ENCODE measurements at regions not wholly inside any gene's neighbourhood (a gene's known extent, or its start where the extent isn't known, plus 50 kb on each side); places are given as distances from the start of the nearest gene placed in this dataset.

DNA sequence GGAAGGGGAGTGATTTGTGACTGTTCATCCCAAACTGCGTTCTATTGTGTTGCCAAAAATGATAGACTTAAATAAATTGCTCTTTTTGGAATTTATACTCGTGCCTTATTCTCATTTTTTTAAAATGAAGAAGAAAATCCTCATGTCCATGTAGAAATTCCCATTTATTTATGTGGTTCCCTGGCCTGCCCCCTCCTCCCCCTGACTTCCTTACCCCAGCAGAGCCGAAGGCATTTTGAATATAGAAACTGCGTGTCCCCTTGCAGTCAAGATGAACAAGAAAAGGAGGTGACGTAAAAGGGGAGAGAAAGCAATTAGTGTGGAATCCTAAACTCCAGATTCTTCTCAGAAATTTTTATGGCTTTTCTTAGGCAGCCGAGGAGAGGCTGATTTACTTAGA lies 126.1 kb downstream of the FAM204A start:
- H3K9me3 ChIP-seq (ENCODE audit: control insufficient read depth in 1 of 2, low read length in 2 of 2): no peaks in the 10 kb centered on the region
- H3K36me3 ChIP-seq (ENCODE audit: control insufficient read depth in 1 of 2, insufficient read depth in 2 of 2, low read length in 2 of 2): no peaks in the 10 kb centered on the region
- H3K27me3 ChIP-seq (ENCODE audit: low read depth, low read length): no peaks in the 10 kb centered on the region
- no peak overlapping the region for H3K4me3 ChIP-seq (ENCODE audit: low read depth in 1 of 2, low read length in 2 of 2)
- no peaks in the 10 kb centered on the region for H3K4me1 ChIP-seq (ENCODE audit: control insufficient read depth in 1 of 2, insufficient read depth in 2 of 2, low read length in 2 of 2)
- no peak overlapping the region for H3K27ac ChIP-seq (ENCODE audit: low read length)

DNA sequence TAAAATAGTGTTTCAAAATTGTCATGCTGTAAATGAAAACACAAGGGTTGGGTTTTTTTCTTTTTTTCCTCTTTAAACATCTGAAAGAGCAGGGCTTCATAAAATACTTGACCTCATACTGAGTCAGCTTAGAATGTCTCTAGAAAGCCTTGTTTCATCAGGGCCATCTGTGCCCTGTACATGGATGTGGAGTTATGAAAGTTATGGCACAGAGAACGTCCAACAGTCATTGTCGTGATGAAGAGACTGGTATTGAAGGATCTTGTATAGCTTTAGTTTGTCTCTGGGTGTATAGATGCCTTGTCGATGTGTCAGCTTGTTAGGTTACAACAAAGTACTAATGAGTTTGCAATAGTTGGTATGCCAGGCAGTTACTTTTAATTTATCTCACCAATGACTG lies 127.3 kb downstream of the FAM204A start:
- no peaks in the 10 kb centered on the region for H3K36me3 ChIP-seq (ENCODE audit: control insufficient read depth in 1 of 2, insufficient read depth in 2 of 2, low read length in 2 of 2)
- H3K27me3 ChIP-seq (ENCODE audit: low read depth, low read length): no peaks in the 10 kb centered on the region
- H3K27ac ChIP-seq (ENCODE audit: low read length): no peak overlapping the region
- no peaks in the 10 kb centered on the region for H3K9me3 ChIP-seq (ENCODE audit: control insufficient read depth in 1 of 2, low read length in 2 of 2)
- no peaks in the 10 kb centered on the region for H3K4me1 ChIP-seq (ENCODE audit: control insufficient read depth in 1 of 2, insufficient read depth in 2 of 2, low read length in 2 of 2)
- H3K4me3 ChIP-seq (ENCODE audit: low read depth in 1 of 2, low read length in 2 of 2): no peak overlapping the region

DNA sequence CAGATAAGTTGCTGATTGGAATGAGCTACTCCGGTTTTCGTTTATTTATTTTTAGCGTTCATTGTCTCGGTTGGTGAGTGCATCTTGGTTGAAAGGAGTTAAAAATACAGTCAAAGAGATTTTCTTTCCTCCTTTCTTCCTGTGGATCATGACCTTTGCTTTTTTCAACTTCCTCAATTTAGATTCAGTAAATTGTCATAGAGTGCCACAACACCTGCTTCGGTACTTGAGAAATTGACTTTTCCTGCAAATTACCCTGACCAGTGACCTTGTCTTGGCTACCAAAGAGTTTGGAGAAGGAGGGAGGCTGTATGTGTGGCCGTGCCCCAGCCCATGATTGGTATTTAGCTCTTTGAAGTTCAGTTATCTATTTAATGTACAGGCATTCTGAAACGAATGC lies 128.7 kb downstream of the FAM204A start:
- H3K4me3 ChIP-seq (ENCODE audit: low read depth in 1 of 2, low read length in 2 of 2): no peak overlapping the region
- H3K4me1 ChIP-seq (ENCODE audit: control insufficient read depth in 1 of 2, insufficient read depth in 2 of 2, low read length in 2 of 2): no peaks in the 10 kb centered on the region
- no peak overlapping the region for H3K27ac ChIP-seq (ENCODE audit: low read length)
- no peaks in the 10 kb centered on the region for H3K27me3 ChIP-seq (ENCODE audit: low read depth, low read length)
- H3K9me3 ChIP-seq (ENCODE audit: control insufficient read depth in 1 of 2, low read length in 2 of 2): no peaks in the 10 kb centered on the region
- no peaks in the 10 kb centered on the region for H3K36me3 ChIP-seq (ENCODE audit: control insufficient read depth in 1 of 2, insufficient read depth in 2 of 2, low read length in 2 of 2)

DNA sequence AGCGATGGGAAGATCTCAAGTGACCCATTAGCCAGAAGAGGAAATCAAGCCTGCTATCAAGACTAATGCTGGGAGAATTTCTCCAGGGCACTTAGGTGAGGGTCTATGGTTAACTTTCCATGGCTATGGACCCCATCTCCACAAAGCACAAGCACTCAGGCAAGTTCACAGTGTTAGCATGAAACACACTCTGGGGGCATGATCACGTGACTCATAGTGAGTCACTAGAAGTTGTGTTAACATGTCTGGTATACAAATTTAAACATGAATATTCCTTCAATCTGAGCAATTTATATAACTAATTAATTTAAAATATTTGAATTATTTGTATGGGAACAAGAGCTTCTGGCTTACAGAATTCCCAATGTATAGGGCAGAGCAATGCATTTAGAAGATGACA lies 131.8 kb downstream of the FAM204A start:
- no peaks in the 10 kb centered on the region for H3K9me3 ChIP-seq (ENCODE audit: control insufficient read depth in 1 of 2, low read length in 2 of 2)
- H3K36me3 ChIP-seq (ENCODE audit: control insufficient read depth in 1 of 2, insufficient read depth in 2 of 2, low read length in 2 of 2): no peaks in the 10 kb centered on the region
- H3K4me3 ChIP-seq (ENCODE audit: low read depth in 1 of 2, low read length in 2 of 2): no peak overlapping the region
- H3K27me3 ChIP-seq (ENCODE audit: low read depth, low read length): no peaks in the 10 kb centered on the region
- H3K27ac ChIP-seq (ENCODE audit: low read length): no peak overlapping the region
- H3K4me1 ChIP-seq (ENCODE audit: control insufficient read depth in 1 of 2, insufficient read depth in 2 of 2, low read length in 2 of 2): no peaks in the 10 kb centered on the region

DNA sequence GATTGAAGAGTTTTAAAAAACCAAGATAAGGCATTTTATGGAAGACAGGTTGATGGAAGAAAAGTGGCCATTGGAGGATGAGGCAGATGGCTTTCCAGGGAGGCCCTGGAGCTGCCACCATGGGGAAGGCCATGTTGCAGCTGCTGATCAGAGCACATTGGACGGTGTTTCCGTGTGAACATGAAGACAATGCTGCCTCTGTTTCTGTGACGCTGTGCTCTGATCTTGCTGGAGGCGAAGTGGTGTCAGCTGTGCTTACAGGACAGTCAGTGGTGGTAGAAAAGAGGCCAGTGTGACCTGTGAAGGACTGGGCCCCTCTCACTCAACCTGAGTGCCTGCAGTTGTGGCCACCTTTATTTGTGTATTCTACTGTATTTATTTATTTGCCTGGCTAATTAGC lies 132.9 kb downstream of the FAM204A start:
- no peaks in the 10 kb centered on the region for H3K36me3 ChIP-seq (ENCODE audit: control insufficient read depth in 1 of 2, insufficient read depth in 2 of 2, low read length in 2 of 2)
- no peaks in the 10 kb centered on the region for H3K4me1 ChIP-seq (ENCODE audit: control insufficient read depth in 1 of 2, insufficient read depth in 2 of 2, low read length in 2 of 2)
- H3K27me3 ChIP-seq (ENCODE audit: low read depth, low read length): no peaks in the 10 kb centered on the region
- H3K4me3 ChIP-seq (ENCODE audit: low read depth in 1 of 2, low read length in 2 of 2): no peak overlapping the region
- no peak overlapping the region for H3K27ac ChIP-seq (ENCODE audit: low read length)
- no peaks in the 10 kb centered on the region for H3K9me3 ChIP-seq (ENCODE audit: control insufficient read depth in 1 of 2, low read length in 2 of 2)

DNA sequence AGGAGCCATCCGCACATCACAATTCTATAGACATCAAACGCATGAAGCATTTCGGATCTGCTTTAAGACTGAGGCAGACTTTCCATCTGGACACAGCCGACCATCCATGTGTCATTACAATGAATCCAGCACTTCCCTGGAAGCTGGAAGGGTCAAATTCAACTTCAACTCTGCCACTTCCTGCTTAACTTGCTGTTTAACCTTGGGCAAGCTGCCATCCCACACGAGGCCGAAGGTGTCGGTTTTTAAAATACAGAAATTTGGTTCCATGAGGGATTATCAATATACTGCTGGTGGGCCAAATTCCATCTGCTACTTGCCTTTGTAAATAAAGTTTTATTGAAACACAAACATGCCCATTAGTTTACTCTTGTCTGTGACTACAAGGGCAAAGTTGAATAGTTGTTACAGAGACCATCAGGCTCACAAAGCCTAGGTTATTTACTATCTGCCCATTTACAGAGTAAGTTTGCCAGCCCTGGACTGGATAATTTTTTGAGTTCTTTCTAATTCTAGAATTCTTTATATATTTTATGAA lies 134.6 kb downstream of the FAM204A start:
- Histone ChIP-seq H3K9me3 (ENCODE audit: control insufficient read depth in 1 of 2, low read length in 2 of 2) (no peaks in the 10 kb centered on the region), H3K36me3 (ENCODE audit: control insufficient read depth in 1 of 2, insufficient read depth in 2 of 2, low read length in 2 of 2) (no peaks in the 10 kb centered on the region), H3K27me3 (ENCODE audit: low read depth, low read length) (no peaks in the 10 kb centered on the region), H3K4me3 (ENCODE audit: low read depth in 1 of 2, low read length in 2 of 2) (no peak overlapping the region), H3K4me1 (ENCODE audit: control insufficient read depth in 1 of 2, insufficient read depth in 2 of 2, low read length in 2 of 2) (no peaks in the 10 kb centered on the region), H3K27ac (ENCODE audit: low read length) (no peak overlapping the region)

DNA sequence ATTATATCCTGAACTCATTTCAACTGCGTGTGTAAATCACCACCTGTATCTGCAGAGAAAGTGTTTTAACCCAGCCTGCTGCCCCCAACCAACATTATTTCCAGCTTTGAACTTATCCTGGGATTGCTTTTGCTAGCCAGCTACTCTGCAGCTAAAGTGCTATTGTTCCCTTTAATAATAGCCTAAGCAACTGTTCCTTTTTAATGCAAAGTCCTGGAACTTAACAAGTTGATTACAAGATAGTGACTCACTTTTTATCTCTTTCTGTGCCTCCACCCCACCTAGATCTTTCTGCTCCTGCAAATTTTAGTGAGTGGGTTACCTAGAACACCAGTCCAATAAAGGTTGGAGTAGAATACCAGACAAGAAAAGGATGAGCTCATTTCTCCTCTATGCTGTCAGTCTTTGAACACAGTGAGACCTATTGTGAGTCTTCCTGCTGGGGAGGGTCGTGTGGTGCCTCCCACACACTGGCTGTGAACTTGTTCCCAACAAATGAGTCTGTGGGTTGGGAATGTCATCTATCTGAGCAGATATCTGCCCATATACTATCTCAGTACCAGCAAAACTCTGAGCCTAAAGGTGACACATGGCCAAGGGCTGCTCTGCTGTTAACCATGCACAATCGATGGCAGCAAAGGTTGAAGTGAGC lies 137.7 kb downstream of the FAM204A start:
- H3K4me3 ChIP-seq (ENCODE audit: low read depth in 1 of 2, low read length in 2 of 2): no peak overlapping the region
- no peaks in the 10 kb centered on the region for H3K27me3 ChIP-seq (ENCODE audit: low read depth, low read length)
- no peaks in the 10 kb centered on the region for H3K9me3 ChIP-seq (ENCODE audit: control insufficient read depth in 1 of 2, low read length in 2 of 2)
- H3K4me1 ChIP-seq (ENCODE audit: control insufficient read depth in 1 of 2, insufficient read depth in 2 of 2, low read length in 2 of 2): no peaks in the 10 kb centered on the region
- no peaks in the 10 kb centered on the region for H3K36me3 ChIP-seq (ENCODE audit: control insufficient read depth in 1 of 2, insufficient read depth in 2 of 2, low read length in 2 of 2)
- no peak overlapping the region for H3K27ac ChIP-seq (ENCODE audit: low read length)

DNA sequence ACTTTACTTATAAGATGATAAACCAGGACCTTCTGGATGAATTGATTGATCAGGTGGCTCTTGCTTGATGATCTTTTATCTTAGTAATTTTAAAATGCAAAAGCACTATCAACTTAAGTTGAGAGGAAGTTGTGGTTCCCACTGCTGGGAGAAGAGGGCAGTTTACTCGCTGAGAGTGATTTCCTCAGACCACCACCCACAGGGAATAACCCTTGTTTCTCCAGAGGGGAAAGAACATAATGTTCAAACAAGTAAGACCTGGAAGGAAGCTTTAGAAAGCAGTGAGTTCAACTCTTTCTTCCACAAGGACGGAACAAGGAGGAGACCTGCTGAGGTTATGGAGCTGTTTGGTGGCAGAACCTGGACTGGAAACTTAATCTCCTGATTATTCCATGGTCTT lies 138.7 kb downstream of the FAM204A start:
- Histone ChIP-seq H3K4me3 (ENCODE audit: low read depth in 1 of 2, low read length in 2 of 2) (no peak overlapping the region), H3K9me3 (ENCODE audit: control insufficient read depth in 1 of 2, low read length in 2 of 2) (no peaks in the 10 kb centered on the region), H3K4me1 (ENCODE audit: control insufficient read depth in 1 of 2, insufficient read depth in 2 of 2, low read length in 2 of 2) (no peaks in the 10 kb centered on the region), H3K27ac (ENCODE audit: low read length) (no peak overlapping the region), H3K27me3 (ENCODE audit: low read depth, low read length) (no peaks in the 10 kb centered on the region), H3K36me3 (ENCODE audit: control insufficient read depth in 1 of 2, insufficient read depth in 2 of 2, low read length in 2 of 2) (no peaks in the 10 kb centered on the region)

DNA sequence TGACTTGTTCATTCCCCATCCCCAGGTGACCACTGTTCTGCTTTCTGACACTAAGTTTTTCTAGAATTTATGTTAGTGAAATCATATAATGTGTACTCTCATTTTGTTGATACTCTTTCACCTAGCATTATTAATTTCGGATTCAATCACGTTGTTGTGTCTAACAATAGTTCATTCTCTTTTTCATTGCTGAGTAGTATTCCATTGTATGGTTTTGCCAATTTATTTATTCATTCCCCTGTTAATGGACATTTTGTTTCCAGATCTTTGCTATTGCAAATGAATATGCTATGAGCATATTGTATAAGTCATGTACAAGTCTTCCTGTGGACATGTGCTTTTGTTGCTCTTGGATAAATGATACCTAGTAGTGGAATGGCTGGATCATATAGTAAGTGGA lies 146.4 kb downstream of the FAM204A start:
- no peaks in the 10 kb centered on the region for H3K27me3 ChIP-seq (ENCODE audit: low read depth, low read length)
- H3K36me3 ChIP-seq (ENCODE audit: control insufficient read depth in 1 of 2, insufficient read depth in 2 of 2, low read length in 2 of 2): no peaks in the 10 kb centered on the region
- no peak overlapping the region for H3K27ac ChIP-seq (ENCODE audit: low read length)
- no peaks in the 10 kb centered on the region for H3K9me3 ChIP-seq (ENCODE audit: control insufficient read depth in 1 of 2, low read length in 2 of 2)
- H3K4me3 ChIP-seq (ENCODE audit: low read depth in 1 of 2, low read length in 2 of 2): no peak overlapping the region
- H3K4me1 ChIP-seq (ENCODE audit: control insufficient read depth in 1 of 2, insufficient read depth in 2 of 2, low read length in 2 of 2): no peaks in the 10 kb centered on the region

DNA sequence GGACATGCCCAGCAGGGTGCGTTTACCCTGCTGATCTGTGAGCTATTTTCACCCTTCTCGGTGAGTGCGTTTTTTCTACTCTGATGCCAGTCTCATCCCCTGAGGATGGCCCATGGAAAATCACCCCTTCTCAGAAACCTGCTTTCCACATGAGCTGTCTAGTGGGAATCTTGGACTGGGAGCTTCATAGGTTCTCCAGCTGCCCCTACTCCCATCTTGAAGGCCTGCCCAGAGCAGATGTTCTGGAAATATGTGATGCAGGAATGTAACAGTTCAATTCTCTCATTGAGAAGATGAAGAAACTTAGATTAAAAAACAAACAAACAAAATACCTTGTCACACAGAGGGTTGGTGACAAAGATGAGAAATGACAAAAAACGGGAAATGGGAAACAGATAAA lies 146.9 kb upstream of the RAB11FIP2 start:
- Histone ChIP-seq H3K4me1 (ENCODE audit: control insufficient read depth in 1 of 2, insufficient read depth in 2 of 2, low read length in 2 of 2) (no peaks in the 10 kb centered on the region), H3K4me3 (ENCODE audit: low read depth in 1 of 2, low read length in 2 of 2) (no peak overlapping the region), H3K27me3 (ENCODE audit: low read depth, low read length) (no peaks in the 10 kb centered on the region), H3K36me3 (ENCODE audit: control insufficient read depth in 1 of 2, insufficient read depth in 2 of 2, low read length in 2 of 2) (no peaks in the 10 kb centered on the region), H3K9me3 (ENCODE audit: control insufficient read depth in 1 of 2, low read length in 2 of 2) (no peaks in the 10 kb centered on the region), H3K27ac (ENCODE audit: low read length) (no peak overlapping the region)

DNA sequence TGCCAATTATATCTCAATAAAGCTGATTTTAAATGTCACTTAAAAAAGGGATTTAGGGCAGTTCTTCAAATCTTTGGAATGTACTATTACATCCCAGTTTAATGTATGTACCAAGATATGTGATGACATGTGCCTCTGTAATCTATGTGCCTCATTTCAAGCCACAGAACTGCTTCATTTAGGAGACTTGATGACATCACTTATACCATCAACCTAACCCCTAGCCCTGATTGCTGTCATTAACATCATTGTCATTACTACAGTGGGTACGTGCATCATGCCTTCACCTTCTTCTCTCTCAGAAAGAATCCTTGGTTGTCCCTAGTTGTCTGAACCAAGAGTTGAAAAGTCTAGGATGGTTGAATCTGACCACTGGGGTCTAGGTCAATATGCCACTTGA lies 134.3 kb upstream of the RAB11FIP2 start:
- peaks cover 0 to 6% of the 10 kb centered on the region in 2 donors for H3K9me3 ChIP-seq (ENCODE audit: control insufficient read depth in 1 of 2, low read length in 2 of 2)
- no peak overlapping the region for H3K27ac ChIP-seq (ENCODE audit: low read length)
- H3K36me3 ChIP-seq (ENCODE audit: control insufficient read depth in 1 of 2, insufficient read depth in 2 of 2, low read length in 2 of 2): no peaks in the 10 kb centered on the region
- no peaks in the 10 kb centered on the region for H3K27me3 ChIP-seq (ENCODE audit: low read depth, low read length)
- no peak overlapping the region for H3K4me3 ChIP-seq (ENCODE audit: low read depth in 1 of 2, low read length in 2 of 2)
- no peaks in the 10 kb centered on the region for H3K4me1 ChIP-seq (ENCODE audit: control insufficient read depth in 1 of 2, insufficient read depth in 2 of 2, low read length in 2 of 2)

DNA sequence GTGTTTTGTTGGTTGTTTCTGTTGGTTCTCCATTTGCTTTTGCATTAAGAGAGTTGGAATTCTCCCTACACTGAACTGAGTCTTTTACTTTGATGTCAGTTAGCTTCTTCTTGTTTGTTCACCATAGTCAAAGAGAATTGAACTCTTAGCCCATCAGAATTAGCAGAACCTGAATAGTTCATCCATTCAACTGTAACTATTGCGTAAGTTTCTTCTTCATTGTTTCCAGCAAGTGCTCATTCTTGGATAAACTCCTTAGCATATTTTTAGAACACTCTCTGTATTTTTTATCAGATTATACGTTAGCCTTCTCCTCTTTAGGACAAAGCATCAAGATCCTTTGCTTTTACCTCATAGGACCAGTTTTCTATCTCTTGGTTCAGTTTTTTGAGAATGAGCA lies 128.4 kb upstream of the RAB11FIP2 start:
- Histone ChIP-seq H3K27ac (ENCODE audit: low read length) (no peak overlapping the region), H3K4me1 (ENCODE audit: control insufficient read depth in 1 of 2, insufficient read depth in 2 of 2, low read length in 2 of 2) (peaks cover 0 to 6% of the 10 kb centered on the region in 2 donors), H3K4me3 (ENCODE audit: low read depth in 1 of 2, low read length in 2 of 2) (no peak overlapping the region), H3K9me3 (ENCODE audit: control insufficient read depth in 1 of 2, low read length in 2 of 2) (peaks cover 0 to 2% of the 10 kb centered on the region in 2 donors), H3K27me3 (ENCODE audit: low read depth, low read length) (no peaks in the 10 kb centered on the region), H3K36me3 (ENCODE audit: control insufficient read depth in 1 of 2, insufficient read depth in 2 of 2, low read length in 2 of 2) (no peaks in the 10 kb centered on the region)
